Fibroblast of villous mesenchyme (primary cell): ENCODE measurements at regions not wholly inside any gene's neighbourhood (a gene's known extent, or its start where the extent isn't known, plus 50 kb on each side); places are given as distances from the start of the nearest gene placed in this dataset.
"Not testable (repeated sequence)": the region's sequence is repeated elsewhere in the genome, so short reads cannot be mapped to it uniquely, and the experiment has no call there.

Experiments used
- DNase-seq: peaks from one replicate; pipeline ENCODE4 v3.0.0-alpha.2; 2010; ENCODE audit warnings: low read depth
- H3K4me3 ChIP-seq: 2 replicates; pipeline ENCODE4 v1.5.1; 2011; ENCODE audit warnings: low read depth, mild to moderate bottlenecking, low read length
- CTCF ChIP-seq: IDR thresholded peaks from 2 replicates; pipeline ENCODE4 v1.5.1; 2012; ENCODE audit warnings: low read depth, mild to moderate bottlenecking, low read length; ENCODE audit not compliant: insufficient read depth

GRCh38 chr19:56894626-56895025 is 54.1 kb upstream of the PEG3 start:
- no peak for DNase-seq
- H3K4me3 ChIP-seq = no peak overlapping the region
- no peak for TF ChIP-seq CTCF

GRCh38 chr19:56896095-56896494 is 55.6 kb upstream of the PEG3 start:
- TF ChIP-seq CTCF = no peak
- no peak for DNase-seq
- no peak overlapping the region for H3K4me3 ChIP-seq

- no peak for DNase-seq
Measured at GRCh38 chr19:56899943-56900342, 59.4 kb upstream of the PEG3 start.

GRCh38 chr19:56900573-56901097 is 60.1 kb upstream of the PEG3 start:
- peak; percentile 59 for DNase-seq
- TF ChIP-seq CTCF = no peak
- H3K4me3 ChIP-seq = no peak overlapping the region

More at GRCh38 chr19:56899943-56900342, 59.4 kb upstream of the PEG3 start:
- H3K4me3 ChIP-seq = no peak overlapping the region
- TF ChIP-seq CTCF = no peak

GRCh38 chr19:56905631-56906150 is 65.2 kb upstream of the PEG3 start:
- no peak for TF ChIP-seq CTCF
- H3K4me3 ChIP-seq = no peak overlapping the region
- DNase-seq = peak; percentile 65

- H3K4me3 ChIP-seq = no peak overlapping the region
Measured at GRCh38 chr19:56912401-56913112, 72.0 kb upstream of the PEG3 start.

GRCh38 chr19:56913113-56913455 is 72.6 kb upstream of the PEG3 start:
- not testable (repeated sequence) for H3K4me3 ChIP-seq, DNase-seq

More at GRCh38 chr19:56912401-56913112, 72.0 kb upstream of the PEG3 start:
- DNase-seq = no peak
- no peak for TF ChIP-seq CTCF
